Hematopoietic multipotent progenitor cell treated with erythropoietin and hydrocortisone succinate and interleukin-3 and kit ligand, for 15 days (in vitro differentiated cells): ENCODE measurements at regions not wholly inside any gene's neighbourhood (a gene's known extent, or its start where the extent isn't known, plus 50 kb on each side); places are given as distances from the start of the nearest gene placed in this dataset.

ENCODE experiments used
- DNase-seq: peaks from one replicate; pipeline ENCODE4 v3.0.0-alpha.2; 2015; ENCODE audit warnings: low spot score

GRCh38 chr13:78004821-78005220 is 86.2 kb upstream of the EDNRB start:
- DNase-seq = no peak

- no peak for DNase-seq
These were observed 81.1 kb upstream of the EDNRB start for GRCh38 chr13:77999746-78000145.

- no peak for DNase-seq
These were observed 75.5 kb upstream of the EDNRB start for GRCh38 chr13:77994166-77994565.

GRCh38 chr13:77991003-77991402 is 72.4 kb upstream of the EDNRB start:
- DNase-seq = no peak

- DNase-seq = no peak
These were observed 70.7 kb upstream of the EDNRB start for GRCh38 chr13:77989281-77989680.

GRCh38 chr13:77988355-77988754 is 69.7 kb upstream of the EDNRB start:
- DNase-seq = no peak

GRCh38 chr13:77986713-77987112 is 68.1 kb upstream of the EDNRB start:
- no peak for DNase-seq

- no peak for DNase-seq
These were observed 67.4 kb upstream of the EDNRB start for GRCh38 chr13:77985866-77986636.

- DNase-seq = no peak
These were observed 62.8 kb upstream of the EDNRB start for GRCh38 chr13:77981281-77981881.

- DNase-seq = no peak
These were observed 62.0 kb upstream of the EDNRB start for GRCh38 chr13:77980592-77980991.

- no peak for DNase-seq
These were observed 61.2 kb upstream of the EDNRB start for GRCh38 chr13:77979721-77980385.

GRCh38 chr13:77975358-77976042 is 56.9 kb upstream of the EDNRB start:
- no peak for DNase-seq

- no peak for DNase-seq
These were observed 50.7 kb upstream of the EDNRB start for GRCh38 chr13:77969299-77969698.
